Peyer's patch (tissue), 4 donors: ENCODE measurements at regions not wholly inside any gene's neighbourhood (a gene's known extent, or its start where the extent isn't known, plus 50 kb on each side); places are given as distances from the start of the nearest gene placed in this dataset.
"Not testable (repeated sequence)": the region's sequence is repeated elsewhere in the genome, so short reads cannot be mapped to it uniquely, and the experiment has no call there.

Source experiments
- DNase-seq, 3 donors: peaks; one replicate each; pipeline ENCODE4 v3.0.0-alpha.2; 2017 to 2019
- H3K27ac ChIP-seq, 4 donors: fragments of 200-600 bp; sonication (generic); one replicate each; pipeline ENCODE4 v1.5.1; 2016 to 2019
- H3K27me3 ChIP-seq, 2 donors: fragments of 200-600 bp; sonication (generic); one replicate each; pipeline ENCODE4 v1.5.1; 2019
- H3K36me3 ChIP-seq, 3 donors: fragments of 200-600 bp; sonication (generic); one replicate each; pipeline ENCODE4 v1.5.1; 2016 to 2019
- H3K4me1 ChIP-seq, 4 donors: fragments of 200-600 bp; sonication (generic); one replicate each; pipeline ENCODE4 v1.5.1; 2016 to 2019
- H3K4me3 ChIP-seq, 4 donors: fragments of 200-600 bp; sonication (generic); 1 replicate in 3 of 4; 2 replicates in 1 of 4; pipeline ENCODE4 v1.5.1; 2016 to 2019; ENCODE audit warnings: mild to moderate bottlenecking in 1 of 4
- H3K9me3 ChIP-seq, 4 donors: fragments of 200-600 bp; sonication (generic); one replicate each; pipeline ENCODE4 v1.5.1; 2016 to 2019; ENCODE audit warnings: mild to moderate bottlenecking in 1 of 4
- POLR2A ChIP-seq, 2 donors: fragments of 450-650 bp; IDR thresholded peaks; one replicate each; pipeline ENCODE4 v1.5.1; 2017; ENCODE audit warnings: antibody characterized with exemption in 2 of 2, mild to moderate bottlenecking in 2 of 2, moderate library complexity in 2 of 2
- TF ChIP-seq, protein P1 (sequence below), 6 experiments: fragments of 450-650 bp in 4 of 6; fragments of 200-600 bp in 2 of 6; sonication (generic) in 1 of 6; IDR thresholded peaks; one replicate each; pipeline ENCODE4 v1.5.1; 2017 to 2019; ENCODE audit warnings: antibody characterized with exemption in 6 of 6, mild to moderate bottlenecking in 3 of 6, moderate library complexity in 1 of 6

GRCh38 chr15:58313810-58314592, 117.8 kb upstream of the LIPC start:
- TF ChIP-seq POLR2A (IDR thresholded peaks at IDR 0.05): no peak
- TF ChIP-seq, protein P1, sequence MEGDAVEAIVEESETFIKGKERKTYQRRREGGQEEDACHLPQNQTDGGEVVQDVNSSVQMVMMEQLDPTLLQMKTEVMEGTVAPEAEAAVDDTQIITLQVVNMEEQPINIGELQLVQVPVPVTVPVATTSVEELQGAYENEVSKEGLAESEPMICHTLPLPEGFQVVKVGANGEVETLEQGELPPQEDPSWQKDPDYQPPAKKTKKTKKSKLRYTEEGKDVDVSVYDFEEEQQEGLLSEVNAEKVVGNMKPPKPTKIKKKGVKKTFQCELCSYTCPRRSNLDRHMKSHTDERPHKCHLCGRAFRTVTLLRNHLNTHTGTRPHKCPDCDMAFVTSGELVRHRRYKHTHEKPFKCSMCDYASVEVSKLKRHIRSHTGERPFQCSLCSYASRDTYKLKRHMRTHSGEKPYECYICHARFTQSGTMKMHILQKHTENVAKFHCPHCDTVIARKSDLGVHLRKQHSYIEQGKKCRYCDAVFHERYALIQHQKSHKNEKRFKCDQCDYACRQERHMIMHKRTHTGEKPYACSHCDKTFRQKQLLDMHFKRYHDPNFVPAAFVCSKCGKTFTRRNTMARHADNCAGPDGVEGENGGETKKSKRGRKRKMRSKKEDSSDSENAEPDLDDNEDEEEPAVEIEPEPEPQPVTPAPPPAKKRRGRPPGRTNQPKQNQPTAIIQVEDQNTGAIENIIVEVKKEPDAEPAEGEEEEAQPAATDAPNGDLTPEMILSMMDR (IDR thresholded peaks at IDR 0.05): no peak
- no peak overlapping the region for H3K27ac ChIP-seq
- H3K9me3 ChIP-seq: no peaks in the 10 kb centered on the region
- H3K4me3 ChIP-seq: no peak overlapping the region
- no peaks in the 10 kb centered on the region for H3K4me1 ChIP-seq
- no peak for DNase-seq
- no peaks in the 10 kb centered on the region for H3K36me3 ChIP-seq
- no peaks in the 10 kb centered on the region for H3K27me3 ChIP-seq

DNA sequence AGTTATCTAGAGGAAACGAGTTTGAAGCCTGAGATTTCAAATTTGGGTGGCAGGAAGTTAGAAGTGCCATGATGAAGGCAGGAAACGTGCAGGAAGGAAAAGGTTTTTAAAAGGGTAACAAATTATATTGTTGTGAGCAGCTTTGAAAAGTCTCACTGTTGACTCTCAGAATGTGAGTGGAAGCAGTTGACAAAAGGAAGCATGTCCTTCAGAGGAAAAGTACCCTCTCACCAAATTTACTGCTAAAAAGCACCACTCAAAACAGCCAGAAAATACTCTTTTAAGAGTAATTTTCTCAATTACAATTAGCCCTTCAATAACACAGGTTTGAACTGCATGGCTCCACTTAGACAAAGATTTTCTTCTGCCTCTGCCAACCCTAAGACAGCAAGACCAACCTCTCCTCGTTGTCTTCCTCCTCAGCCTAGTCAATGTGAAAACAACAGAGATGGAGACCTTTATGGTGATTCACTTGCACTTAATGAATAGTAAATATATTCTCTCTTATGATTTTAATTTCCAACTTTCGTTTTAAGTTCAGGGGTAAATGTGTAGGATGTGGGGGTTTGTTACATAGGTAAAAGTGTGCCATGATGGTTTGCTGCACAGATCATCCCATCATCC, 117.1 kb upstream of the LIPC start:
- Histone ChIP-seq H3K27ac (no peak overlapping the region), H3K4me3 (no peak overlapping the region), H3K4me1 (no peaks in the 10 kb centered on the region), H3K9me3 (no peaks in the 10 kb centered on the region), H3K36me3 (no peaks in the 10 kb centered on the region), H3K27me3 (no peaks in the 10 kb centered on the region)
- TF ChIP-seq POLR2A (IDR thresholded peaks at IDR 0.05): no peak
- TF ChIP-seq, protein P1 (IDR thresholded peaks at IDR 0.05): no peak
- DNase-seq: no peak

DNA sequence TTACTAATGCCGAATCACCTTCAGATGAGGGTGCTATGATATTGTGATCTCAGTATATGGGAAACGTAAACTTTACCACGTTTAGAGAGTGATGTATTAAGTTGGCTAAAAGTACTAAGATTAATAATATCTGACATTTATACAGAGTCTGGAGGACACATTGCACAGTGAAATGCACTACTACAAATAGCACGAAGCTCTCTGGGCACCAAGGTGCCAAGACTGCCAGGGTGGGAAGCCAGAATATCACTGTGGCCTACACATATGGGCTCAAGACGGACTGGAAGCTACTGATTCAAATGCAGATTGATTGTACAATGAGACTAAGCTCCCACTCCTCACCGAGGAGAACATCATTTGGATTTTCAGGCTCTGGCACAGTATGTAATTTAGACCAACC, 113.3 kb upstream of the LIPC start:
- Histone ChIP-seq H3K9me3 (no peaks in the 10 kb centered on the region), H3K4me3 (no peak overlapping the region), H3K27me3 (no peaks in the 10 kb centered on the region), H3K36me3 (no peaks in the 10 kb centered on the region), H3K4me1 (no peaks in the 10 kb centered on the region), H3K27ac (no peak overlapping the region)
- TF ChIP-seq, protein P1 (IDR thresholded peaks at IDR 0.05): no peak
- TF ChIP-seq POLR2A (IDR thresholded peaks at IDR 0.05): no peak
- no peak for DNase-seq

DNA sequence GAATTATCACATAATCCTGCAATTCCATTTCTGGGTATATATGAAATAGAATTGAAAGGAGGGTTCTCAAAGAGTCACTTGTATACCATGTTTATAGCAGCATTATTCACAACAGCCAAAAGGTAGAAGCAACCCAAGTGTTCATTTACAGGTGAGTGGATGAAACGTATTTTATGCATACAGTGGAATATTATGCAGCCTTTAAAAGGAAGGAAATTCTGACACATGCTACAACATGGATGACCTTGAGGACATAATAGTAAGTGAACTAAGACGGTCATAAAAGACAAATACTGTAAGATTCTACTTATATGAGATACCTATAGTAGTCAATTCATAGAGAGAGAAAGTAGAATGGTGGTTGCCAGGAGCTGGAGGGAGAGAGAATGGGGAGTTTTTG, 110.8 kb upstream of the LIPC start:
- no peaks in the 10 kb centered on the region for H3K36me3 ChIP-seq
- TF ChIP-seq POLR2A (IDR thresholded peaks at IDR 0.05): no peak
- TF ChIP-seq, protein P1 (IDR thresholded peaks at IDR 0.05): no peak
- H3K27ac ChIP-seq: no peak overlapping the region
- H3K27me3 ChIP-seq: no peaks in the 10 kb centered on the region
- H3K4me1 ChIP-seq: no peaks in the 10 kb centered on the region
- DNase-seq: no peak
- H3K9me3 ChIP-seq: no peaks in the 10 kb centered on the region
- no peak overlapping the region for H3K4me3 ChIP-seq

- Histone ChIP-seq H3K4me1 (no peaks in the 10 kb centered on the region), H3K27ac (no peak overlapping the region), H3K9me3 (no peaks in the 10 kb centered on the region), H3K36me3 (no peaks in the 10 kb centered on the region), H3K27me3 (no peaks in the 10 kb centered on the region), H3K4me3 (no peak overlapping the region)
- no peak for DNase-seq
- TF ChIP-seq, protein P1 (IDR thresholded peaks at IDR 0.05): no peak
- no peak for TF ChIP-seq POLR2A (IDR thresholded peaks at IDR 0.05)
Observed at GRCh38 chr15:58322253-58322652, 109.5 kb upstream of the LIPC start.

DNA sequence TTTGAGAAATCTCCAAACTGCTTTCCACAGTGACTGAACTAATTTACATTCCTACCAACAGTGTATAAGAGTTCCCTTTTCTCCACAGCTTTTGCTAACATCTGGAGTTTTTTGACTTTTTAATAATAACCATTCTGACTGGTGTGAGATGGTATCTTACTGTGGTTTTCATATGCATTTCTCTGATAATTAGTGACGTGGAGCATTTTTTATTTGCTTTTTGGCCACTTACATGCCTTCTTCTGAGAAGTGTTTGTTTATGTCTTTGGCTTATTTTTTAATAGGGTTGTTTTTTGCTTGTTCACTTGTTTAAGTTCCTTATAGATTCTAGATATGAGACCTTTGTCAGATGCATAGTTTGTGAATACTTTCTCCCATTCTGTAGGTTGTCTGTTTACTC, 108.5 kb upstream of the LIPC start:
- not testable (repeated sequence) for H3K36me3 ChIP-seq, H3K4me3 ChIP-seq, DNase-seq, H3K4me1 ChIP-seq, H3K9me3 ChIP-seq, H3K27me3 ChIP-seq, H3K27ac ChIP-seq
